Activated T-cell treated with anti-CD3 and anti-CD28 coated beads, Interleukin-2, amount 50 U/mL, for 72 hours (primary cell): ENCODE measurements at regions not wholly inside any gene's neighbourhood (a gene's known extent, or its start where the extent isn't known, plus 50 kb on each side); places are given as distances from the start of the nearest gene placed in this dataset.
A peak's percentile ranks its signal among the peaks of the same experiment; 100 is the strongest.

ENCODE experiments used
- ATAC-seq, 2 donors: fragments of 150-1000 bp; cut with Tn5 transposase; replicated peaks in 1 of 2; 2 replicates each; pipeline ENCODE4 v1.10.0; 2021; ENCODE audit warnings: moderate library complexity in 2 of 2, mild to moderate bottlenecking in 1 of 2
- DNase-seq, 2 donors: peaks; one replicate each; pipeline ENCODE4 v3.0.0; 2021 to 2022; ENCODE audit warnings: mixed read lengths in 1 of 2
- H3K27ac Mint-ChIP-seq: one replicate; pipeline ENCODE4 v1.8.0; 2022; ENCODE audit warnings: mild to moderate bottlenecking, moderate library complexity, mixed read lengths
- H3K27me3 Mint-ChIP-seq: one replicate; pipeline ENCODE4 v1.8.0; 2022; ENCODE audit warnings: low read depth, mixed read lengths
- H3K36me3 Mint-ChIP-seq, 2 donors: one replicate each; pipeline ENCODE4 v1.8.0; 2022; ENCODE audit warnings: mixed read lengths in 2 of 2, mild to moderate bottlenecking in 1 of 2; ENCODE audit not compliant: insufficient read depth in 2 of 2
- H3K4me1 Mint-ChIP-seq: one replicate; pipeline ENCODE4 v1.8.0; 2022; ENCODE audit warnings: low read depth, mixed read lengths
- H3K4me3 Mint-ChIP-seq, 2 donors: one replicate each; pipeline ENCODE4 v1.8.0; 2022; ENCODE audit warnings: mild to moderate bottlenecking in 2 of 2, mixed read lengths in 2 of 2, moderate library complexity in 2 of 2
- H3K9me3 Mint-ChIP-seq, 2 donors: one replicate each; pipeline ENCODE4 v1.8.0; 2022; ENCODE audit warnings: mixed read lengths in 2 of 2

GRCh38 chr14:56886471-56887062 is 76.3 kb upstream of the OTX2 start:
- Mint-ChIP-seq H3K4me3 (no peak overlapping the region), H3K27ac (no peak overlapping the region), H3K36me3 (no peaks in the 10 kb centered on the region), H3K9me3 (no peaks in the 10 kb centered on the region), H3K27me3 (peaks cover 42% of the 10 kb centered on the region), H3K4me1 (no peaks in the 10 kb centered on the region)
- no peak for DNase-seq
- ATAC-seq, result no peak

- Mint-ChIP-seq H3K9me3 (no peaks in the 10 kb centered on the region), H3K4me3 (no peak overlapping the region)
- no peak for ATAC-seq
Measured at GRCh38 chr14:56885825-56886224, 75.5 kb upstream of the OTX2 start.

GRCh38 chr14:56884617-56885016 is 74.3 kb upstream of the OTX2 start:
- ATAC-seq (no peak), DNase-seq (no peak)
- H3K4me3 Mint-ChIP-seq, result no peak overlapping the region
- no peak overlapping the region for H3K27ac Mint-ChIP-seq
- no peaks in the 10 kb centered on the region for H3K4me1 Mint-ChIP-seq
- peaks cover 49% of the 10 kb centered on the region for H3K27me3 Mint-ChIP-seq
- no peaks in the 10 kb centered on the region for H3K36me3 Mint-ChIP-seq
- H3K9me3 Mint-ChIP-seq, result peaks cover 0 to 3% of the 10 kb centered on the region in 2 donors

More at GRCh38 chr14:56885825-56886224, 75.5 kb upstream of the OTX2 start:
- Mint-ChIP-seq H3K27ac (no peak overlapping the region), H3K36me3 (no peaks in the 10 kb centered on the region), H3K4me1 (no peaks in the 10 kb centered on the region), H3K27me3 (peaks cover 42% of the 10 kb centered on the region)
- DNase-seq, result no peak

GRCh38 chr14:56881181-56881580 is 70.9 kb upstream of the OTX2 start:
- no peak overlapping the region for H3K4me3 Mint-ChIP-seq
- H3K36me3 Mint-ChIP-seq, result no peaks in the 10 kb centered on the region
- peaks cover 0 to 3% of the 10 kb centered on the region in 2 donors for H3K9me3 Mint-ChIP-seq
- ATAC-seq (no peak), DNase-seq (no peak)
- peaks cover 33% of the 10 kb centered on the region for H3K27me3 Mint-ChIP-seq
- H3K4me1 Mint-ChIP-seq, result no peaks in the 10 kb centered on the region
- H3K27ac Mint-ChIP-seq, result no peak overlapping the region

GRCh38 chr14:56878766-56879165 is 68.5 kb upstream of the OTX2 start:
- ATAC-seq (no peak), DNase-seq (no peak)
- Mint-ChIP-seq H3K27ac (no peak overlapping the region), H3K27me3 (peaks cover 23% of the 10 kb centered on the region), H3K4me1 (no peaks in the 10 kb centered on the region), H3K4me3 (no peak overlapping the region), H3K9me3 (peaks cover 0 to 3% of the 10 kb centered on the region in 2 donors), H3K36me3 (no peaks in the 10 kb centered on the region)

GRCh38 chr14:56875104-56875675 is 64.9 kb upstream of the OTX2 start:
- DNase-seq, result no peak
- peaks cover 0 to 3% of the 10 kb centered on the region in 2 donors for H3K9me3 Mint-ChIP-seq
- no peaks in the 10 kb centered on the region for H3K36me3 Mint-ChIP-seq
- no peaks in the 10 kb centered on the region for H3K4me1 Mint-ChIP-seq
- H3K27me3 Mint-ChIP-seq, result peaks cover 10% of the 10 kb centered on the region
- H3K4me3 Mint-ChIP-seq, result no peak overlapping the region
- H3K27ac Mint-ChIP-seq, result peak overlapping the region; percentile 12
- no peak for ATAC-seq

- peak; percentile 1 to 9 for DNase-seq
- Mint-ChIP-seq H3K27me3 (peaks cover 4% of the 10 kb centered on the region), H3K27ac (no peak overlapping the region), H3K4me1 (no peaks in the 10 kb centered on the region), H3K9me3 (no peaks in the 10 kb centered on the region), H3K4me3 (no peak overlapping the region), H3K36me3 (no peaks in the 10 kb centered on the region)
- no peak for ATAC-seq
Measured at GRCh38 chr14:56874375-56874774, 64.1 kb upstream of the OTX2 start.

GRCh38 chr14:56870336-56870735 is 60.1 kb upstream of the OTX2 start:
- Mint-ChIP-seq H3K27me3 (peaks cover 4% of the 10 kb centered on the region), H3K4me3 (no peak overlapping the region), H3K36me3 (no peaks in the 10 kb centered on the region), H3K9me3 (no peaks in the 10 kb centered on the region), H3K27ac (no peak overlapping the region), H3K4me1 (no peaks in the 10 kb centered on the region)
- DNase-seq (no peak), ATAC-seq (no peak)

GRCh38 chr14:56868660-56869059 is 58.4 kb upstream of the OTX2 start:
- DNase-seq, result no peak
- no peaks in the 10 kb centered on the region for H3K9me3 Mint-ChIP-seq

GRCh38 chr14:56862836-56863235 is 52.6 kb upstream of the OTX2 start:
- Mint-ChIP-seq H3K9me3 (no peaks in the 10 kb centered on the region), H3K27me3 (peaks cover 20% of the 10 kb centered on the region), H3K27ac (no peak overlapping the region), H3K4me1 (no peaks in the 10 kb centered on the region), H3K36me3 (no peaks in the 10 kb centered on the region), H3K4me3 (no peak overlapping the region)
- DNase-seq, result no peak
- no peak for ATAC-seq

More at GRCh38 chr14:56868660-56869059, 58.4 kb upstream of the OTX2 start:
- H3K27me3 Mint-ChIP-seq, result peaks cover 4% of the 10 kb centered on the region
- H3K4me1 Mint-ChIP-seq, result no peaks in the 10 kb centered on the region
- no peak overlapping the region for H3K4me3 Mint-ChIP-seq
- no peaks in the 10 kb centered on the region for H3K36me3 Mint-ChIP-seq
- no peak for ATAC-seq
- H3K27ac Mint-ChIP-seq, result no peak overlapping the region

GRCh38 chr14:56860441-56860840 is 50.2 kb upstream of the OTX2 start:
- H3K4me3 Mint-ChIP-seq, result no peak overlapping the region
- ATAC-seq (no peak), DNase-seq (no peak)
- H3K4me1 Mint-ChIP-seq, result no peaks in the 10 kb centered on the region
- H3K27ac Mint-ChIP-seq, result no peak overlapping the region
- H3K36me3 Mint-ChIP-seq, result no peaks in the 10 kb centered on the region
- peaks cover 43% of the 10 kb centered on the region for H3K27me3 Mint-ChIP-seq
- H3K9me3 Mint-ChIP-seq, result no peaks in the 10 kb centered on the region
